ENCODE measurements at regions not wholly inside any gene's neighbourhood (a gene's known extent, or its start where the extent isn't known, plus 50 kb on each side); places are given as distances from the start of the nearest gene placed in this dataset.

GRCh38 chr4:85302756-85303155, 172.2 kb upstream of the ARHGAP24 start:
- CTCF ChIA-PET = no interaction called here

More at GRCh38 chr4:85302756-85303155, 172.2 kb upstream of the ARHGAP24 start:
- Histone ChIP-seq H3K27ac (ENCODE audit: insufficient read depth, low read depth, low read length) (no peak overlapping the region), H3K27me3 (ENCODE audit: control insufficient read depth in 2 of 2, insufficient read depth in 2 of 2, low read length in 2 of 2) (peaks cover 2 to 4% of the 10 kb centered on the region in 2 experiments), H3K4me2 (ENCODE audit: insufficient read depth, low read length) (no peak overlapping the region), H3K36me3 (ENCODE audit: control insufficient read depth in 2 of 2, extremely low read depth in 1 of 2, insufficient read depth in 2 of 2, low read length in 2 of 2) (no peaks in the 10 kb centered on the region), H3K9ac (replicated peaks; ENCODE audit: extremely low read depth, insufficient read depth, low read length) (no peak overlapping the region), H3K4me1 (ENCODE audit: control insufficient read depth, extremely low read depth, insufficient read depth, low read length) (no peaks in the 10 kb centered on the region), H4K20me1 (replicated peaks; ENCODE audit: control insufficient read depth, extremely low read depth, insufficient read depth, low read length) (no peaks in the 10 kb centered on the region), H3K4me3 (replicated peaks in 1 of 3; ENCODE audit: insufficient read depth in 1 of 3, low read depth in 1 of 3, low read length in 3 of 3) (no peak overlapping the region), H3K9me3 (replicated peaks; ENCODE audit: control insufficient read depth, insufficient read depth, low read length) (no peaks in the 10 kb centered on the region), H2AFZ (ENCODE audit: low read depth, low read length) (no peak overlapping the region), H3K9me1 (replicated peaks; ENCODE audit: control insufficient read depth, extremely low read depth, insufficient read depth, low read length) (no peaks in the 10 kb centered on the region), H3K79me2 (ENCODE audit: control insufficient read depth, insufficient read depth, low read length) (no peaks in the 10 kb centered on the region)
- POLR2A ChIA-PET = no interaction called here
- FAIRE-seq (no peak), DNase-seq (ENCODE audit: low read depth, low spot score) (no peak)
- dilution Hi-C loops (cut with MboI; ENCODE audit: extremely low pct_ligation_motif_present, low sequenced_read_pairs) = no loop called here
- no TSS peak for BruUV-seq (replicated peaks)
- intact Hi-C loops (cut with micrococcal nuclease) = no loop called here
- TF ChIP-seq POLR2AphosphoS5 (IDR thresholded peaks at IDR 0.05; ENCODE audit: insufficient read depth, low read depth, low read length) (no peak), POLR2A (IDR thresholded peaks at IDR 0.05; ENCODE audit: low read depth, low read length) (no peak), MAX (IDR thresholded peaks at IDR 0.05; ENCODE audit: insufficient read depth, insufficient read length) (no peak), CTCF (IDR thresholded peaks at IDR 0.05; ENCODE audit: extremely low read depth in 1 of 2, insufficient read depth in 1 of 2, low read depth in 1 of 2, low read length in 2 of 2) (no peak), JUN (IDR thresholded peaks at IDR 0.05; ENCODE audit: borderline replicate concordance, insufficient read depth, insufficient read length, low read depth) (no peak), FOS (IDR thresholded peaks at IDR 0.05; ENCODE audit: borderline replicate concordance, insufficient read depth, low read length) (no peak), MYC (IDR thresholded peaks at IDR 0.05; ENCODE audit: low read depth, low read length) (no peak), EZH2 (IDR thresholded peaks at IDR 0.05; ENCODE audit: borderline replicate concordance, low read depth, low read length, severe bottlenecking) (no peak), GATA2 (IDR thresholded peaks at IDR 0.05; ENCODE audit: insufficient read depth, insufficient read length, low read depth, low read length) (no peak)
